Body of pancreas (tissue), 4 donors: ENCODE measurements at regions not wholly inside any gene's neighbourhood (a gene's known extent, or its start where the extent isn't known, plus 50 kb on each side); places are given as distances from the start of the nearest gene placed in this dataset.

Source experiments
- ATAC-seq: fragments of 150-250 bp; one replicate; pipeline ENCODE4 v1.9.1; 2016
- DNase-seq, 4 donors: peaks; one replicate each; pipeline ENCODE4 v3.0.0-alpha.2; 2019
- H3K27ac ChIP-seq, 4 donors: fragments of 200-600 bp; sonication (generic); 1 replicate in 3 of 4; 2 replicates in 1 of 4; pipeline versions ENCODE4 v1.5.1 to v1.6.1; 2016 to 2019; ENCODE audit warnings: mild to moderate bottlenecking in 1 of 4, mixed read lengths in 1 of 4, moderate library complexity in 1 of 4
- H3K27me3 ChIP-seq, 2 donors: fragments of 200-600 bp; sonication (generic); one replicate each; pipeline ENCODE4 v1.6.0; 2016; ENCODE audit warnings: mild to moderate bottlenecking in 1 of 2
- H3K36me3 ChIP-seq, 2 donors: fragments of 200-600 bp; sonication (generic); replicated peaks in 1 of 2; 2 replicates each; pipeline ENCODE4 v1.5.1; 2016; ENCODE audit warnings: low read depth in 2 of 2; ENCODE audit not compliant: insufficient read depth in 1 of 2
- H3K4me1 ChIP-seq: fragments of 200-600 bp; sonication (generic); one replicate; pipeline ENCODE4 v1.6.0; 2016
- H3K4me3 ChIP-seq, 2 donors: fragments of 200-600 bp; sonication (generic); 1 replicate in 1 of 2; 2 replicates in 1 of 2; pipeline ENCODE4 v1.5.1; 2016 to 2019
- H3K9me3 ChIP-seq, 3 donors: fragments of 200-600 bp; sonication (generic); 1 replicate in 2 of 3; 2 replicates in 1 of 3; pipeline ENCODE4 v1.5.1; 2016
- CTCF ChIP-seq, 7 experiments: fragments of 450-650 bp in 4 of 7; fragments of 200-600 bp in 3 of 7; sonication (generic) in 3 of 7; IDR thresholded peaks; one replicate each; pipeline ENCODE4 v1.5.1; 2016 to 2019; ENCODE audit warnings: antibody characterized with exemption in 7 of 7
- POLR2A ChIP-seq, 3 donors: fragments of 450-650 bp; IDR thresholded peaks; one replicate each; pipeline ENCODE4 v1.6.1; 2016; ENCODE audit warnings: antibody characterized with exemption in 3 of 3, mild to moderate bottlenecking in 2 of 3
- WGBS, 2 donors: methylation state at CpG; one replicate each; pipeline ENCODE4 v1.1.5; 2017; 5-methylcytosine and 5-hydroxymethylcytosine counted together
- intact Hi-C: fragments of 100-400 bp; cut with DNase I; formaldehyde crosslinking; loops from one replicate; pipeline ENCODE4 v1.15.1; 2023

GRCh38 chr15:96960711-96961480, 630.4 kb downstream of the NR2F2 start:
- H3K27me3 ChIP-seq = no peaks in the 10 kb centered on the region
- no peak overlapping the region for H3K27ac ChIP-seq
- H3K9me3 ChIP-seq = no peaks in the 10 kb centered on the region
- DNase-seq (no peak), ATAC-seq (no peak)
- TF ChIP-seq POLR2A (IDR thresholded peaks at IDR 0.05) = no peak
- TF ChIP-seq CTCF (IDR thresholded peaks at IDR 0.05) = no peak
- 55 to 63% methylated on average over 4 of the region's 4 CpGs for WGBS, 2 donors
- H3K4me1 ChIP-seq = no peaks in the 10 kb centered on the region
- no peak overlapping the region for H3K4me3 ChIP-seq
- H3K36me3 ChIP-seq = no peaks in the 10 kb centered on the region
- intact Hi-C loops = no loop called here

- 17 to 24% methylated on average over 3 of the region's 3 CpGs for WGBS, 2 donors
These were observed 636.1 kb downstream of the NR2F2 start for GRCh38 chr15:96966554-96966953.

GRCh38 chr15:96969732-96970710, 639.5 kb downstream of the NR2F2 start:
- ATAC-seq (no peak), DNase-seq (no peak)
- Histone ChIP-seq H3K36me3 (no peaks in the 10 kb centered on the region), H3K27me3 (no peaks in the 10 kb centered on the region), H3K27ac (no peak overlapping the region), H3K4me1 (no peaks in the 10 kb centered on the region), H3K4me3 (no peak overlapping the region), H3K9me3 (no peaks in the 10 kb centered on the region)
- intact Hi-C loops = no loop called here
- 75 to 77% methylated on average over 18 of the region's 18 CpGs for WGBS, 2 donors
- TF ChIP-seq POLR2A (IDR thresholded peaks at IDR 0.05) (no peak), CTCF (IDR thresholded peaks at IDR 0.05) (no peak)

More at GRCh38 chr15:96966554-96966953, 636.1 kb downstream of the NR2F2 start:
- no peaks in the 10 kb centered on the region for H3K4me1 ChIP-seq
- no peak overlapping the region for H3K27ac ChIP-seq
- no peaks in the 10 kb centered on the region for H3K36me3 ChIP-seq
- TF ChIP-seq POLR2A (IDR thresholded peaks at IDR 0.05) = no peak
- no peak for TF ChIP-seq CTCF (IDR thresholded peaks at IDR 0.05)
- intact Hi-C loops = no loop called here
- DNase-seq = no peak
- no peak overlapping the region for H3K4me3 ChIP-seq
- H3K27me3 ChIP-seq = no peaks in the 10 kb centered on the region
- H3K9me3 ChIP-seq = no peaks in the 10 kb centered on the region
- no peak for ATAC-seq

GRCh38 chr15:96972201-96972600, 641.7 kb downstream of the NR2F2 start:
- ATAC-seq = no peak
- 15 to 29% methylated on average over 1 of the region's 1 CpG for WGBS, 2 donors
- intact Hi-C loops = no loop called here
- Histone ChIP-seq H3K4me3 (no peak overlapping the region), H3K27ac (no peak overlapping the region), H3K27me3 (no peaks in the 10 kb centered on the region), H3K36me3 (no peaks in the 10 kb centered on the region), H3K9me3 (no peaks in the 10 kb centered on the region), H3K4me1 (no peaks in the 10 kb centered on the region)
- no peak for DNase-seq
- no peak for TF ChIP-seq POLR2A (IDR thresholded peaks at IDR 0.05)
- no peak for TF ChIP-seq CTCF (IDR thresholded peaks at IDR 0.05)
